Testis (tissue), 2 donors: ENCODE measurements at regions not wholly inside any gene's neighbourhood (a gene's known extent, or its start where the extent isn't known, plus 50 kb on each side); places are given as distances from the start of the nearest gene placed in this dataset.

Experiments
- POLR2A ChIP-seq: fragments of 450-650 bp; IDR thresholded peaks from one replicate; pipeline ENCODE4 v1.6.1; 2017; ENCODE audit warnings: antibody characterized with exemption, mild to moderate bottlenecking, moderate library complexity
- TF ChIP-seq, protein P1 (sequence below), 3 experiments: fragments of 450-650 bp in 2 of 3; fragments of 200-600 bp in 1 of 3; sonication (generic) in 1 of 3; IDR thresholded peaks; one replicate each; pipeline ENCODE4 v1.5.1; 2016 to 2019; ENCODE audit warnings: antibody characterized with exemption in 3 of 3, mild to moderate bottlenecking in 2 of 3, moderate library complexity in 1 of 3

GRCh38 chr17:77458202-77459017, 317.6 kb downstream of the SEC14L1 start:
- TF ChIP-seq, protein P1, sequence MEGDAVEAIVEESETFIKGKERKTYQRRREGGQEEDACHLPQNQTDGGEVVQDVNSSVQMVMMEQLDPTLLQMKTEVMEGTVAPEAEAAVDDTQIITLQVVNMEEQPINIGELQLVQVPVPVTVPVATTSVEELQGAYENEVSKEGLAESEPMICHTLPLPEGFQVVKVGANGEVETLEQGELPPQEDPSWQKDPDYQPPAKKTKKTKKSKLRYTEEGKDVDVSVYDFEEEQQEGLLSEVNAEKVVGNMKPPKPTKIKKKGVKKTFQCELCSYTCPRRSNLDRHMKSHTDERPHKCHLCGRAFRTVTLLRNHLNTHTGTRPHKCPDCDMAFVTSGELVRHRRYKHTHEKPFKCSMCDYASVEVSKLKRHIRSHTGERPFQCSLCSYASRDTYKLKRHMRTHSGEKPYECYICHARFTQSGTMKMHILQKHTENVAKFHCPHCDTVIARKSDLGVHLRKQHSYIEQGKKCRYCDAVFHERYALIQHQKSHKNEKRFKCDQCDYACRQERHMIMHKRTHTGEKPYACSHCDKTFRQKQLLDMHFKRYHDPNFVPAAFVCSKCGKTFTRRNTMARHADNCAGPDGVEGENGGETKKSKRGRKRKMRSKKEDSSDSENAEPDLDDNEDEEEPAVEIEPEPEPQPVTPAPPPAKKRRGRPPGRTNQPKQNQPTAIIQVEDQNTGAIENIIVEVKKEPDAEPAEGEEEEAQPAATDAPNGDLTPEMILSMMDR (IDR thresholded peaks at IDR 0.05), result no peak
- no peak for TF ChIP-seq POLR2A
